K562 (cell line): ENCODE measurements at regions not wholly inside any gene's neighbourhood (a gene's known extent, or its start where the extent isn't known, plus 50 kb on each side); places are given as distances from the start of the nearest gene placed in this dataset.

Experiments used
- ATAC-seq: fragments of 200-7000 bp; cut with Tn5 transposase; 3 replicates; pipeline ENCODE4 v1.9.1; 2020; ENCODE audit warnings: moderate library complexity
- BruUV-seq: library from RNA; stranded (reverse); fragments of 400-500 nt; replicated peaks from 2 replicates; lab custom pipeline; 2021; lab: Mats Ljungman, UMichigan
- CTCF ChIA-PET: fragments of 300-600 bp; formaldehyde crosslinking; extraction: SDS; loops from one replicate; lab custom pipeline; 2021; ENCODE audit warnings: low intra/inter-chr PET ratio; lab: Yijun Ruan, JAX
- POLR2A ChIA-PET: fragments of 300-600, 350-650 bp; sonication (Branson Sonifier 250); formaldehyde crosslinking; extraction: SDS; loops from one replicate; lab custom pipeline; 2021; ENCODE audit warnings: antibody characterized with exemption, inconsistent platforms; lab: Yijun Ruan, JAX
- DNase-seq, 4 experiments: peaks; one replicate each; pipeline versions ENCODE4 v3.0.0 to v3.0.0-alpha.2; 2011 to 2018; ENCODE audit warnings: low spot score in 3 of 4, mixed read lengths in 3 of 4; ENCODE audit errors: extremely low read depth in 1 of 4
- FAIRE-seq: peaks from 2 replicates; lab custom pipeline; 2011; peaks lifted over from hg19 to GRCh38; lab: Jason Lieb, UNC
- H2AFZ ChIP-seq: 2 replicates; pipeline ENCODE4 v1.6.0; 2011; ENCODE audit warnings: low read depth, low read length, control low read depth, inconsistent platforms
- H3K27ac ChIP-seq: fragments of 200-600 bp; 3 replicates; pipeline ENCODE4 v1.8.0; 2011; ENCODE audit warnings: low read depth, mild to moderate bottlenecking, control low read depth, inconsistent platforms, low read length, moderate library complexity, mixed read lengths; ENCODE audit errors: extremely low read depth
- H3K27me3 ChIP-seq, 2 experiments: fragments of 300-600 bp in 1 of 2; 2 replicates in 1 of 2; 3 replicates in 1 of 2; pipeline versions ENCODE4 v1.6.0 to v1.8.0; 2011; ENCODE audit warnings: inconsistent platforms in 2 of 2, low read length in 2 of 2, mild to moderate bottlenecking in 1 of 2, mixed read lengths in 1 of 2, moderate library complexity in 1 of 2; ENCODE audit not compliant: control insufficient read depth in 2 of 2, insufficient read depth in 2 of 2
- H3K36me3 ChIP-seq: fragments of 300-600 bp; 3 replicates; pipeline ENCODE4 v1.8.0; 2011; ENCODE audit warnings: mild to moderate bottlenecking, low read length, inconsistent platforms; ENCODE audit not compliant: control insufficient read depth, insufficient read depth
- H3K4me1 ChIP-seq, 2 experiments: fragments of 200-600 bp in 1 of 2; replicated peaks in 1 of 2; 2 replicates in 1 of 2; 3 replicates in 1 of 2; pipeline versions ENCODE4 v1.5.1 to v1.8.0; 2011; ENCODE audit warnings: inconsistent platforms in 2 of 2, low read length in 2 of 2, mild to moderate bottlenecking in 1 of 2, mixed read lengths in 1 of 2, moderate library complexity in 1 of 2; ENCODE audit not compliant: control insufficient read depth in 2 of 2, insufficient read depth in 2 of 2
- H3K4me2 ChIP-seq: 2 replicates; pipeline ENCODE4 v1.6.1; 2011; ENCODE audit warnings: low read length, control low read depth, inconsistent platforms, mixed read lengths; ENCODE audit not compliant: insufficient read depth
- H3K4me3 ChIP-seq: fragments of 200-600 bp; sonication (generic), shearing (Covaris generic); 2 replicates; pipeline ENCODE4 v1.5.1; 2016; ENCODE audit warnings: control low read depth, inconsistent platforms
- H3K79me2 ChIP-seq: fragments of 200-600 bp; 3 replicates; pipeline ENCODE4 v1.8.0; 2011; ENCODE audit warnings: low read length, inconsistent platforms; ENCODE audit not compliant: control insufficient read depth, insufficient read depth
- H3K9ac ChIP-seq, 2 experiments: 2 replicates each; pipeline versions ENCODE4 v1.6.0 to v1.6.1; 2011; ENCODE audit warnings: low read depth in 2 of 2, low read length in 2 of 2, control low read depth in 1 of 2, inconsistent platforms in 1 of 2, mild to moderate bottlenecking in 1 of 2, mixed read lengths in 1 of 2; ENCODE audit not compliant: insufficient read depth in 1 of 2
- H3K9me1 ChIP-seq: one replicate; pipeline ENCODE4 v1.6.0; 2011; ENCODE audit warnings: inconsistent platforms, mild to moderate bottlenecking, low read length, moderate library complexity; ENCODE audit not compliant: control insufficient read depth, insufficient read depth
- H3K9me3 ChIP-seq: replicated peaks from 2 replicates; pipeline ENCODE4 v1.5.1; 2011; ENCODE audit warnings: low read depth, low read length, inconsistent platforms; ENCODE audit not compliant: control insufficient read depth, insufficient read depth
- H4K20me1 ChIP-seq: replicated peaks from 2 replicates; pipeline ENCODE4 v1.6.1; 2011; ENCODE audit warnings: low read length, inconsistent platforms, mixed read lengths; ENCODE audit not compliant: control insufficient read depth, insufficient read depth
- ASH1L ChIP-seq: fragments of 450-650 bp; IDR thresholded peaks from 2 replicates; pipeline ENCODE4 v1.6.1; 2018; ENCODE audit warnings: borderline replicate concordance, mild to moderate bottlenecking, low read depth; ENCODE audit not compliant: partially characterized antibody
- CUX1 ChIP-seq: fragments of 200-800 bp; sonication (Bioruptor generic); IDR thresholded peaks from 2 replicates; pipeline ENCODE4 v1.6.1; 2016; ENCODE audit warnings: missing genetic modification characterization, missing compliant biosample characterization
- EZH2 ChIP-seq: IDR thresholded peaks from 2 replicates; pipeline ENCODE4 v1.6.1; 2012; ENCODE audit warnings: low read depth, mild to moderate bottlenecking, inconsistent platforms, low read length, borderline replicate concordance
- JUN ChIP-seq, 2 experiments: sonication (generic) in 1 of 2; formaldehyde crosslinking in 1 of 2; IDR thresholded peaks; 2 replicates each; pipeline versions ENCODE4 v1.6.1 to v1.8.0; 2012 to 2022; ENCODE audit warnings: borderline replicate concordance in 2 of 2, mild to moderate bottlenecking in 2 of 2, improper control_type of control experiment in 1 of 2, low read depth in 1 of 2, low read length in 1 of 2, missing genetic modification reagents in 1 of 2
- KLF10 ChIP-seq: fragments of 250-450 bp; sonication (Bioruptor Pico); IDR thresholded peaks from 2 replicates; pipeline ENCODE4 v1.6.1; 2021; ENCODE audit warnings: matching md5 sums
- SMAD4 ChIP-seq: fragments of 250-450 bp; sonication (Bioruptor Pico); conservative IDR thresholded peaks from 2 replicates; pipeline ENCODE4 v1.8.0; 2021; ENCODE audit warnings: inconsistent platforms, mild to moderate bottlenecking, moderate library complexity
- TCF15 ChIP-seq: fragments of 250-450 bp; sonication (Bioruptor Pico); IDR thresholded peaks from 2 replicates; pipeline ENCODE4 v1.8.0; 2022; ENCODE audit warnings: moderate library complexity, mild to moderate bottlenecking, inconsistent platforms
- WGBS: fragments of 100-300 bp; shearing (Covaris generic); methylation state at CpG from one replicate; pipeline ENCODE4 v1.1.6; 2016; ENCODE audit warnings: low coverage, mixed read lengths; ENCODE audit not compliant: insufficient coverage; ENCODE audit errors: missing lambda C conversion rate; 5-methylcytosine and 5-hydroxymethylcytosine counted together
- in situ Hi-C: fragments of 300-500 bp; cut with MboI; formaldehyde crosslinking; loops from 4 replicates; pipeline ENCODE4 v1.15.0; 2018; ENCODE audit warnings: inconsistent platforms, mixed read lengths
- intact Hi-C: fragments of 100-400 bp; cut with micrococcal nuclease; formaldehyde crosslinking; loops from 2 replicates; pipeline ENCODE4 v1.14.2; 2022

- ATAC-seq (no peak), FAIRE-seq (no peak), DNase-seq (no peak)
- Histone ChIP-seq H3K79me2 (no peaks in the 10 kb centered on the region), H3K4me3 (no peak overlapping the region), H3K27ac (no peak overlapping the region), H3K9me1 (peaks cover 2% of the 10 kb centered on the region), H3K9me3 (no peaks in the 10 kb centered on the region), H3K9ac (no peak overlapping the region), H3K27me3 (peaks cover 14 to 21% of the 10 kb centered on the region in 2 experiments; a peak in 2 of 5 replicates), H2AFZ (no peak overlapping the region), H3K4me2 (no peak overlapping the region), H4K20me1 (no peaks in the 10 kb centered on the region; the same call in 1 of the 2 replicates), H3K36me3 (no peaks in the 10 kb centered on the region), H3K4me1 (no peaks in the 10 kb centered on the region)
- POLR2A ChIA-PET: no interaction called here
- CTCF ChIA-PET: no interaction called here
- TF ChIP-seq JUN (IDR thresholded peaks at IDR 0.05; ENCODE audit: borderline replicate concordance, low read depth, low read length) (no peak), JUN (CRISPR knock-in tag; IDR thresholded peaks at IDR 0.05; ENCODE audit: borderline replicate concordance) (no peak), ASH1L (no peak), KLF10 (CRISPR knock-in tag) (no peak), TCF15 (CRISPR knock-in tag) (no peak), CUX1 (no peak), SMAD4 (CRISPR knock-in tag) (no peak), EZH2 (no peak)
- 3% methylated on average over 10 of the region's 10 CpGs for WGBS
- in situ Hi-C loops: no loop called here
- no TSS peak for BruUV-seq
- intact Hi-C loops: no loop called here
Observed at GRCh38 chr21:41639336-41639735, 127.5 kb downstream of the RIPK4 start.
